ENCODE measurements at regions not wholly inside any gene's neighbourhood (a gene's known extent, or its start where the extent isn't known, plus 50 kb on each side); places are given as distances from the start of the nearest gene placed in this dataset.

DNA sequence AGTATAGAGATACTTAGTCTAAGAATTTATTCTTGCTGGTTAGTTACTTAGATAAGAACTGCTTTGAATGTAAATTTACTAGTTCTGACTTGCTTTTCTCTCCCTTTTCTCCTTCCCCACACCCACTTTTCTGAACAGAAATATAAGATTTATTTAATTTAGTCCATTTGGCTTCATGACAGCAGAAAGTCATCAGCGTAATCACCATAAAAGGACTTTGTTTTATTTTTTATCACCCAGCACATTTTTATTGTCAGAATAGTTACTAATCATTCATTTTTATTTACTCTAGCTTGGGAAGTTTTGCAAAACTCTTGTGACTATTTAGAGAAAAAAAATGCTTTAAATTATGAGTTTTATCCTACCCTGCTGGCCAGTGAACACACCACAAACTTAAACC is 197.2 kb downstream of the CHRM3 start:
- TF ChIP-seq, protein P1, sequence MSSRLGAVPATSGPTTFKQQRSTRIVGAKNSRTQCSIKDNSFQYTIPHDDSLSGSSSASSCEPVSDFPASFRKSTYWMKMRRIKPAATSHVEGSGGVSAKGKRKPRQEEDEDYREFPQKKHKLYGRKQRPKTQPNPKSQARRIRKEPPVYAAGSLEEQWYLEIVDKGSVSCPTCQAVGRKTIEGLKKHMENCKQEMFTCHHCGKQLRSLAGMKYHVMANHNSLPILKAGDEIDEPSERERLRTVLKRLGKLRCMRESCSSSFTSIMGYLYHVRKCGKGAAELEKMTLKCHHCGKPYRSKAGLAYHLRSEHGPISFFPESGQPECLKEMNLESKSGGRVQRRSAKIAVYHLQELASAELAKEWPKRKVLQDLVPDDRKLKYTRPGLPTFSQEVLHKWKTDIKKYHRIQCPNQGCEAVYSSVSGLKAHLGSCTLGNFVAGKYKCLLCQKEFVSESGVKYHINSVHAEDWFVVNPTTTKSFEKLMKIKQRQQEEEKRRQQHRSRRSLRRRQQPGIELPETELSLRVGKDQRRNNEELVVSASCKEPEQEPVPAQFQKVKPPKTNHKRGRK (CRISPR knock-in tag; IDR thresholded peaks at IDR 0.05; ENCODE audit: borderline replicate concordance), result no peak
- TF ChIP-seq, protein P2, sequence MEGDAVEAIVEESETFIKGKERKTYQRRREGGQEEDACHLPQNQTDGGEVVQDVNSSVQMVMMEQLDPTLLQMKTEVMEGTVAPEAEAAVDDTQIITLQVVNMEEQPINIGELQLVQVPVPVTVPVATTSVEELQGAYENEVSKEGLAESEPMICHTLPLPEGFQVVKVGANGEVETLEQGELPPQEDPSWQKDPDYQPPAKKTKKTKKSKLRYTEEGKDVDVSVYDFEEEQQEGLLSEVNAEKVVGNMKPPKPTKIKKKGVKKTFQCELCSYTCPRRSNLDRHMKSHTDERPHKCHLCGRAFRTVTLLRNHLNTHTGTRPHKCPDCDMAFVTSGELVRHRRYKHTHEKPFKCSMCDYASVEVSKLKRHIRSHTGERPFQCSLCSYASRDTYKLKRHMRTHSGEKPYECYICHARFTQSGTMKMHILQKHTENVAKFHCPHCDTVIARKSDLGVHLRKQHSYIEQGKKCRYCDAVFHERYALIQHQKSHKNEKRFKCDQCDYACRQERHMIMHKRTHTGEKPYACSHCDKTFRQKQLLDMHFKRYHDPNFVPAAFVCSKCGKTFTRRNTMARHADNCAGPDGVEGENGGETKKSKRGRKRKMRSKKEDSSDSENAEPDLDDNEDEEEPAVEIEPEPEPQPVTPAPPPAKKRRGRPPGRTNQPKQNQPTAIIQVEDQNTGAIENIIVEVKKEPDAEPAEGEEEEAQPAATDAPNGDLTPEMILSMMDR (IDR thresholded peaks at IDR 0.05), result no peak
- TF ChIP-seq NR2C2 (CRISPR knock-in tag; IDR thresholded peaks at IDR 0.05), result no peak
- no peak for TF ChIP-seq JUN (CRISPR knock-in tag; IDR thresholded peaks at IDR 0.05)
- TF ChIP-seq, protein P3, sequence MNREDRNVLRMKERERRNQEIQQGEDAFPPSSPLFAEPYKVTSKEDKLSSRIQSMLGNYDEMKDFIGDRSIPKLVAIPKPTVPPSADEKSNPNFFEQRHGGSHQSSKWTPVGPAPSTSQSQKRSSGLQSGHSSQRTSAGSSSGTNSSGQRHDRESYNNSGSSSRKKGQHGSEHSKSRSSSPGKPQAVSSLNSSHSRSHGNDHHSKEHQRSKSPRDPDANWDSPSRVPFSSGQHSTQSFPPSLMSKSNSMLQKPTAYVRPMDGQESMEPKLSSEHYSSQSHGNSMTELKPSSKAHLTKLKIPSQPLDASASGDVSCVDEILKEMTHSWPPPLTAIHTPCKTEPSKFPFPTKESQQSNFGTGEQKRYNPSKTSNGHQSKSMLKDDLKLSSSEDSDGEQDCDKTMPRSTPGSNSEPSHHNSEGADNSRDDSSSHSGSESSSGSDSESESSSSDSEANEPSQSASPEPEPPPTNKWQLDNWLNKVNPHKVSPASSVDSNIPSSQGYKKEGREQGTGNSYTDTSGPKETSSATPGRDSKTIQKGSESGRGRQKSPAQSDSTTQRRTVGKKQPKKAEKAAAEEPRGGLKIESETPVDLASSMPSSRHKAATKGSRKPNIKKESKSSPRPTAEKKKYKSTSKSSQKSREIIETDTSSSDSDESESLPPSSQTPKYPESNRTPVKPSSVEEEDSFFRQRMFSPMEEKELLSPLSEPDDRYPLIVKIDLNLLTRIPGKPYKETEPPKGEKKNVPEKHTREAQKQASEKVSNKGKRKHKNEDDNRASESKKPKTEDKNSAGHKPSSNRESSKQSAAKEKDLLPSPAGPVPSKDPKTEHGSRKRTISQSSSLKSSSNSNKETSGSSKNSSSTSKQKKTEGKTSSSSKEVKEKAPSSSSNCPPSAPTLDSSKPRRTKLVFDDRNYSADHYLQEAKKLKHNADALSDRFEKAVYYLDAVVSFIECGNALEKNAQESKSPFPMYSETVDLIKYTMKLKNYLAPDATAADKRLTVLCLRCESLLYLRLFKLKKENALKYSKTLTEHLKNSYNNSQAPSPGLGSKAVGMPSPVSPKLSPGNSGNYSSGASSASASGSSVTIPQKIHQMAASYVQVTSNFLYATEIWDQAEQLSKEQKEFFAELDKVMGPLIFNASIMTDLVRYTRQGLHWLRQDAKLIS (CRISPR knock-in tag; IDR thresholded peaks at IDR 0.05; ENCODE audit: borderline replicate concordance), result no peak
- TF ChIP-seq, protein P4, sequence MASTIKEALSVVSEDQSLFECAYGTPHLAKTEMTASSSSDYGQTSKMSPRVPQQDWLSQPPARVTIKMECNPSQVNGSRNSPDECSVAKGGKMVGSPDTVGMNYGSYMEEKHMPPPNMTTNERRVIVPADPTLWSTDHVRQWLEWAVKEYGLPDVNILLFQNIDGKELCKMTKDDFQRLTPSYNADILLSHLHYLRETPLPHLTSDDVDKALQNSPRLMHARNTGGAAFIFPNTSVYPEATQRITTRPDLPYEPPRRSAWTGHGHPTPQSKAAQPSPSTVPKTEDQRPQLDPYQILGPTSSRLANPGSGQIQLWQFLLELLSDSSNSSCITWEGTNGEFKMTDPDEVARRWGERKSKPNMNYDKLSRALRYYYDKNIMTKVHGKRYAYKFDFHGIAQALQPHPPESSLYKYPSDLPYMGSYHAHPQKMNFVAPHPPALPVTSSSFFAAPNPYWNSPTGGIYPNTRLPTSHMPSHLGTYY (CRISPR knock-in tag; IDR thresholded peaks at IDR 0.05), result no peak
- TF ChIP-seq, protein P5, sequence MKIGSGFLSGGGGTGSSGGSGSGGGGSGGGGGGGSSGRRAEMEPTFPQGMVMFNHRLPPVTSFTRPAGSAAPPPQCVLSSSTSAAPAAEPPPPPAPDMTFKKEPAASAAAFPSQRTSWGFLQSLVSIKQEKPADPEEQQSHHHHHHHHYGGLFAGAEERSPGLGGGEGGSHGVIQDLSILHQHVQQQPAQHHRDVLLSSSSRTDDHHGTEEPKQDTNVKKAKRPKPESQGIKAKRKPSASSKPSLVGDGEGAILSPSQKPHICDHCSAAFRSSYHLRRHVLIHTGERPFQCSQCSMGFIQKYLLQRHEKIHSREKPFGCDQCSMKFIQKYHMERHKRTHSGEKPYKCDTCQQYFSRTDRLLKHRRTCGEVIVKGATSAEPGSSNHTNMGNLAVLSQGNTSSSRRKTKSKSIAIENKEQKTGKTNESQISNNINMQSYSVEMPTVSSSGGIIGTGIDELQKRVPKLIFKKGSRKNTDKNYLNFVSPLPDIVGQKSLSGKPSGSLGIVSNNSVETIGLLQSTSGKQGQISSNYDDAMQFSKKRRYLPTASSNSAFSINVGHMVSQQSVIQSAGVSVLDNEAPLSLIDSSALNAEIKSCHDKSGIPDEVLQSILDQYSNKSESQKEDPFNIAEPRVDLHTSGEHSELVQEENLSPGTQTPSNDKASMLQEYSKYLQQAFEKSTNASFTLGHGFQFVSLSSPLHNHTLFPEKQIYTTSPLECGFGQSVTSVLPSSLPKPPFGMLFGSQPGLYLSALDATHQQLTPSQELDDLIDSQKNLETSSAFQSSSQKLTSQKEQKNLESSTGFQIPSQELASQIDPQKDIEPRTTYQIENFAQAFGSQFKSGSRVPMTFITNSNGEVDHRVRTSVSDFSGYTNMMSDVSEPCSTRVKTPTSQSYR (CRISPR knock-in tag; IDR thresholded peaks at IDR 0.05), result no peak
- TF ChIP-seq MYBL2 (CRISPR knock-in tag; IDR thresholded peaks at IDR 0.05), result no peak
- TF ChIP-seq SMAD4 (CRISPR knock-in tag; IDR thresholded peaks at IDR 0.05), result no peak
- TF ChIP-seq, protein P6, sequence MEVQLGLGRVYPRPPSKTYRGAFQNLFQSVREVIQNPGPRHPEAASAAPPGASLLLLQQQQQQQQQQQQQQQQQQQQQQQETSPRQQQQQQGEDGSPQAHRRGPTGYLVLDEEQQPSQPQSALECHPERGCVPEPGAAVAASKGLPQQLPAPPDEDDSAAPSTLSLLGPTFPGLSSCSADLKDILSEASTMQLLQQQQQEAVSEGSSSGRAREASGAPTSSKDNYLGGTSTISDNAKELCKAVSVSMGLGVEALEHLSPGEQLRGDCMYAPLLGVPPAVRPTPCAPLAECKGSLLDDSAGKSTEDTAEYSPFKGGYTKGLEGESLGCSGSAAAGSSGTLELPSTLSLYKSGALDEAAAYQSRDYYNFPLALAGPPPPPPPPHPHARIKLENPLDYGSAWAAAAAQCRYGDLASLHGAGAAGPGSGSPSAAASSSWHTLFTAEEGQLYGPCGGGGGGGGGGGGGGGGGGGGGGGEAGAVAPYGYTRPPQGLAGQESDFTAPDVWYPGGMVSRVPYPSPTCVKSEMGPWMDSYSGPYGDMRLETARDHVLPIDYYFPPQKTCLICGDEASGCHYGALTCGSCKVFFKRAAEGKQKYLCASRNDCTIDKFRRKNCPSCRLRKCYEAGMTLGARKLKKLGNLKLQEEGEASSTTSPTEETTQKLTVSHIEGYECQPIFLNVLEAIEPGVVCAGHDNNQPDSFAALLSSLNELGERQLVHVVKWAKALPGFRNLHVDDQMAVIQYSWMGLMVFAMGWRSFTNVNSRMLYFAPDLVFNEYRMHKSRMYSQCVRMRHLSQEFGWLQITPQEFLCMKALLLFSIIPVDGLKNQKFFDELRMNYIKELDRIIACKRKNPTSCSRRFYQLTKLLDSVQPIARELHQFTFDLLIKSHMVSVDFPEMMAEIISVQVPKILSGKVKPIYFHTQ (CRISPR knock-in tag; IDR thresholded peaks at IDR 0.05), result no peak
- TF ChIP-seq GABPB1 (CRISPR knock-in tag; IDR thresholded peaks at IDR 0.05), result no peak
- no peak for TF ChIP-seq MXD4 (CRISPR knock-in tag; IDR thresholded peaks at IDR 0.05; ENCODE audit: borderline replicate concordance)
- TF ChIP-seq, protein P7, sequence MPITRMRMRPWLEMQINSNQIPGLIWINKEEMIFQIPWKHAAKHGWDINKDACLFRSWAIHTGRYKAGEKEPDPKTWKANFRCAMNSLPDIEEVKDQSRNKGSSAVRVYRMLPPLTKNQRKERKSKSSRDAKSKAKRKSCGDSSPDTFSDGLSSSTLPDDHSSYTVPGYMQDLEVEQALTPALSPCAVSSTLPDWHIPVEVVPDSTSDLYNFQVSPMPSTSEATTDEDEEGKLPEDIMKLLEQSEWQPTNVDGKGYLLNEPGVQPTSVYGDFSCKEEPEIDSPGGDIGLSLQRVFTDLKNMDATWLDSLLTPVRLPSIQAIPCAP (CRISPR knock-in tag; IDR thresholded peaks at IDR 0.05), result no peak
- no peak for TF ChIP-seq ZNF423 (CRISPR knock-in tag; IDR thresholded peaks at IDR 0.05)
- Mint-ChIP-seq H3K9me3 (no peaks in the 10 kb centered on the region), H3K4me1 (peaks cover 9% of the 10 kb centered on the region; the same call in 1 of the 2 replicates), H3K27ac (no peak overlapping the region), H3K27me3 (ENCODE audit: low read depth) (no peaks in the 10 kb centered on the region), H3K4me3 (no peak overlapping the region), H3K36me3 (no peaks in the 10 kb centered on the region)
- DNase-seq (ENCODE audit: low spot score), result no peak
- CTCF ChIA-PET, result no interaction called here
- POLR2A ChIA-PET, result no interaction called here
- ATAC-seq, result no peak

Measured in WTC11 (cell line).